Esophagus squamous epithelium (tissue), 5 donors: ENCODE measurements at regions not wholly inside any gene's neighbourhood (a gene's known extent, or its start where the extent isn't known, plus 50 kb on each side); places are given as distances from the start of the nearest gene placed in this dataset.

Experiments
- DNase-seq: peaks from one replicate; lab custom pipeline; 2025; lab: John Stamatoyannopoulos, UW
- H3K27ac ChIP-seq, 4 donors: fragments of 200-600 bp; sonication (generic); one replicate each; pipeline ENCODE4 v1.5.1; 2016 to 2019; ENCODE audit warnings: mild to moderate bottlenecking in 1 of 4
- H3K27me3 ChIP-seq, 4 donors: fragments of 200-600 bp; sonication (generic); 1 replicate in 3 of 4; 2 replicates in 1 of 4; pipeline versions ENCODE4 v1.5.1 to v1.6.0; 2017 to 2021; ENCODE audit warnings: antibody characterized with exemption in 1 of 4
- H3K36me3 ChIP-seq, 3 donors: fragments of 200-600 bp; sonication (generic); one replicate each; pipeline ENCODE4 v1.5.1; 2016 to 2019
- H3K4me1 ChIP-seq, 3 donors: fragments of 200-600 bp; sonication (generic); one replicate each; pipeline ENCODE4 v1.5.1; 2017 to 2019
- H3K4me3 ChIP-seq, 4 donors: fragments of 200-600 bp; sonication (generic); 1 replicate in 3 of 4; 2 replicates in 1 of 4; pipeline ENCODE4 v1.5.1; 2016 to 2019; ENCODE audit warnings: mild to moderate bottlenecking in 2 of 4, moderate library complexity in 1 of 4
- H3K9me3 ChIP-seq, 3 donors: fragments of 200-600 bp; sonication (generic); one replicate each; pipeline ENCODE4 v1.5.1; 2016 to 2019
- CTCF ChIP-seq, 6 experiments: fragments of 450-650 bp in 4 of 6; fragments of 200-600 bp in 2 of 6; sonication (generic) in 2 of 6; IDR thresholded peaks; one replicate each; pipeline ENCODE4 v1.5.1; 2016 to 2019; ENCODE audit warnings: antibody characterized with exemption in 6 of 6, mild to moderate bottlenecking in 4 of 6, moderate library complexity in 4 of 6
- POLR2A ChIP-seq, 4 donors: fragments of 450-650 bp; IDR thresholded peaks; one replicate each; pipeline ENCODE4 v1.6.1; 2017; ENCODE audit warnings: antibody characterized with exemption in 4 of 4, mild to moderate bottlenecking in 4 of 4, moderate library complexity in 3 of 4
- WGBS, 2 donors: methylation state at CpG; one replicate each; pipeline ENCODE4 v1.1.5; 2018; 5-methylcytosine and 5-hydroxymethylcytosine counted together
- intact Hi-C: fragments of 100-400 bp; cut with DNase I; formaldehyde crosslinking; loops from one replicate; pipeline ENCODE4 v1.15.0; 2022
- donor health status: DM: yes; HTN: yes; CAD: no.

GRCh38 chr22:27614006-27614649, 187.4 kb downstream of the MN1 start:
- Histone ChIP-seq H3K36me3 (no peaks in the 10 kb centered on the region), H3K4me3 (peak overlapping the region in 3 of 4 donors; percentile 17 to 58 (median 38)), H3K27ac (no peak overlapping the region), H3K9me3 (no peaks in the 10 kb centered on the region), H3K4me1 (peaks cover 6 to 9% (median 7%) of the 10 kb centered on the region in 3 donors), H3K27me3 (peaks cover 0 to 45% (median 4%) of the 10 kb centered on the region in 4 donors)
- TF ChIP-seq CTCF (IDR thresholded peaks at IDR 0.05) (no peak), POLR2A (IDR thresholded peaks at IDR 0.05) (no peak)
- no peak for DNase-seq
- intact Hi-C loops = no loop called here
- WGBS, 2 donors = 5 to 18% methylated on average over 10 to 29 of the region's 56 CpGs

- TF ChIP-seq POLR2A (IDR thresholded peaks at IDR 0.05) (no peak), CTCF (IDR thresholded peaks at IDR 0.05) (no peak)
- peaks cover 6 to 9% (median 7%) of the 10 kb centered on the region in 3 donors for H3K4me1 ChIP-seq
- DNase-seq = no peak
- 70 to 100% methylated on average over 1 to 2 of the region's 10 CpGs for WGBS, 2 donors
- H3K27me3 ChIP-seq = peaks cover 0 to 45% (median 4%) of the 10 kb centered on the region in 4 donors
- H3K9me3 ChIP-seq = no peaks in the 10 kb centered on the region
- peak overlapping the region in 3 of 4 donors; percentile 17 to 58 (median 38) for H3K4me3 ChIP-seq
- no peak overlapping the region for H3K27ac ChIP-seq
- no peaks in the 10 kb centered on the region for H3K36me3 ChIP-seq
- intact Hi-C loops = no loop called here
These were observed 186.9 kb downstream of the MN1 start for GRCh38 chr22:27614650-27615007.

- intact Hi-C loops = no loop called here
- no peaks in the 10 kb centered on the region for H3K36me3 ChIP-seq
- no peak for DNase-seq
- no peaks in the 10 kb centered on the region for H3K9me3 ChIP-seq
- WGBS, 2 donors = 88 to 92% methylated on average over 8 to 12 of the region's 12 CpGs
- peaks cover 6 to 9% (median 7%) of the 10 kb centered on the region in 3 donors for H3K4me1 ChIP-seq
- no peak overlapping the region for H3K27ac ChIP-seq
- H3K4me3 ChIP-seq = no peak overlapping the region
- H3K27me3 ChIP-seq = peaks cover 0 to 45% (median 4%) of the 10 kb centered on the region in 4 donors
- TF ChIP-seq POLR2A (IDR thresholded peaks at IDR 0.05) = no peak
- no peak for TF ChIP-seq CTCF (IDR thresholded peaks at IDR 0.05)
These were observed 186.1 kb downstream of the MN1 start for GRCh38 chr22:27615408-27615807.

GRCh38 chr22:27616033-27616432, 185.5 kb downstream of the MN1 start:
- H3K4me1 ChIP-seq = peaks cover 6 to 9% (median 7%) of the 10 kb centered on the region in 3 donors
- TF ChIP-seq POLR2A (IDR thresholded peaks at IDR 0.05) = no peak
- TF ChIP-seq CTCF (IDR thresholded peaks at IDR 0.05) = no peak
- H3K4me3 ChIP-seq = no peak overlapping the region
- DNase-seq = no peak
- WGBS, 2 donors = 50 to 67% methylated on average over 1 to 2 of the region's 3 CpGs
- no peak overlapping the region for H3K27ac ChIP-seq
- H3K36me3 ChIP-seq = no peaks in the 10 kb centered on the region
- H3K9me3 ChIP-seq = no peaks in the 10 kb centered on the region
- peaks cover 0 to 45% (median 4%) of the 10 kb centered on the region in 4 donors for H3K27me3 ChIP-seq
- intact Hi-C loops = no loop called here

- H3K27me3 ChIP-seq = peaks cover 0 to 33% (median 4%) of the 10 kb centered on the region in 4 donors
- WGBS, 2 donors = 48 to 75% methylated on average over 2 of the region's 2 CpGs
- no peak overlapping the region for H3K27ac ChIP-seq
- intact Hi-C loops = no loop called here
- H3K4me1 ChIP-seq = peaks cover 6 to 9% (median 7%) of the 10 kb centered on the region in 3 donors
- no peaks in the 10 kb centered on the region for H3K9me3 ChIP-seq
- DNase-seq = no peak
- H3K4me3 ChIP-seq = no peak overlapping the region
- no peaks in the 10 kb centered on the region for H3K36me3 ChIP-seq
- TF ChIP-seq POLR2A (IDR thresholded peaks at IDR 0.05) (no peak), CTCF (IDR thresholded peaks at IDR 0.05) (no peak)
These were observed 184.2 kb downstream of the MN1 start for GRCh38 chr22:27617214-27617881.
